ENCODE measurements at regions not wholly inside any gene's neighbourhood (a gene's known extent, or its start where the extent isn't known, plus 50 kb on each side); places are given as distances from the start of the nearest gene placed in this dataset.

DNA sequence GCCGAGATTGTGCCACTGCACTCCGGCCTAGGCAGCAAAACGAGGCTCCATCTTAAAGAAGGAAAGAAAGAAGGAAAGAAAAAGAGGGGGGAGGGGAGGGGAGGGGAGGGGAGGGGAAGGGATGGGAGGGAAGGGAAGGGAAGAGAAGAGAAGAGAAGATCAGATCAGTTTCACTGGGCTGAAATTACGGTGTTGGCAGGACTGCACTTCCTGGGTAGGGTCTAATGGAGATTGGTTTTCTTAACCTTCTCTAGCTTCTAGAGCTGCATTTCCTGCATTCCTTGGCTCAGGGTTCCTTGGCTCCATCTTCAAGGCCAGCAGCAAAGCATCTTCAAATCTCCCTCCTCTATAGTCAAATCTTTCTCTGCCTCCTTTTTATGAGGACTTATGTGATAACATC is 349.1 kb upstream of the CRIM1 start:
- in situ Hi-C loops (cut with MboI) (no loop called here), intact Hi-C loops (cut with micrococcal nuclease; ENCODE audit: unreplicated experiment) (no loop called here)
- 24% methylated on average over 3 of the region's 4 CpGs for WGBS (ENCODE audit: insufficient coverage, insufficient replicate concordance, low lambda C conversion rate, missing lambda C conversion rate)
- TF ChIP-seq MEF2B (IDR thresholded peaks at IDR 0.05; ENCODE audit: partially characterized antibody, poor library complexity, severe bottlenecking) (no peak), KLF5 (IDR thresholded peaks at IDR 0.05; ENCODE audit: partially characterized antibody) (no peak), HDAC2 (IDR thresholded peaks at IDR 0.05) (no peak), GATAD2B (conservative IDR thresholded peaks at IDR 0.05; ENCODE audit: low read depth) (no peak), CBX3 (IDR thresholded peaks at IDR 0.05; ENCODE audit: borderline replicate concordance, low read depth) (no peak), YY1 (IDR thresholded peaks at IDR 0.05; ENCODE audit: low read depth, low read length) (no peak), PAX5 (IDR thresholded peaks at IDR 0.05; ENCODE audit: borderline replicate concordance, low read depth, low read length) (no peak)
- TF ChIP-seq, protein P1, sequence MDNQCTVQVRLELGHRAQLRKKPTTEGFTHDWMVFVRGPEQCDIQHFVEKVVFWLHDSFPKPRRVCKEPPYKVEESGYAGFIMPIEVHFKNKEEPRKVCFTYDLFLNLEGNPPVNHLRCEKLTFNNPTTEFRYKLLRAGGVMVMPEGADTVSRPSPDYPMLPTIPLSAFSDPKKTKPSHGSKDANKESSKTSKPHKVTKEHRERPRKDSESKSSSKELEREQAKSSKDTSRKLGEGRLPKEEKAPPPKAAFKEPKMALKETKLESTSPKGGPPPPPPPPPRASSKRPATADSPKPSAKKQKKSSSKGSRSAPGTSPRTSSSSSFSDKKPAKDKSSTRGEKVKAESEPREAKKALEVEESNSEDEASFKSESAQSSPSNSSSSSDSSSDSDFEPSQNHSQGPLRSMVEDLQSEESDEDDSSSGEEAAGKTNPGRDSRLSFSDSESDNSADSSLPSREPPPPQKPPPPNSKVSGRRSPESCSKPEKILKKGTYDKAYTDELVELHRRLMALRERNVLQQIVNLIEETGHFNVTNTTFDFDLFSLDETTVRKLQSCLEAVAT (IDR thresholded peaks at IDR 0.05), result no peak
- H3K9me3 ChIP-seq (replicated peaks; ENCODE audit: control insufficient read depth, insufficient read depth, low read length), result no peaks in the 10 kb centered on the region
- no peaks in the 10 kb centered on the region for H3K79me2 ChIP-seq (ENCODE audit: control insufficient read depth, insufficient read depth, low read length)
- DNase-seq (ENCODE audit: low read depth, low spot score), result no peak
- no peak overlapping the region for H2AFZ ChIP-seq (ENCODE audit: control insufficient read depth, low read depth, low read length)
- FAIRE-seq, result no peak
- H3K4me3 ChIP-seq, result no peak overlapping the region
- H3K9ac ChIP-seq (ENCODE audit: control insufficient read depth, insufficient read depth, low read length), result no peak overlapping the region
- BruUV-seq (replicated peaks), result no TSS peak
- H3K36me3 ChIP-seq (ENCODE audit: control insufficient read depth in 2 of 2, insufficient read depth in 2 of 2, low read length in 1 of 2), result no peaks in the 10 kb centered on the region
- POLR2A ChIA-PET, result no interaction called here
- SMC1A ChIA-PET (ENCODE audit: uncharacterized antibody, unreplicated experiment), result interaction anchor here (0.7 kb wide), 1 partner anchor 16 kb away, joined by 4 read pairs; no protein-coding TSS in a partner anchor
- H3K27me3 ChIP-seq (replicated peaks in 1 of 2; ENCODE audit: control insufficient read depth in 2 of 2, insufficient read depth in 2 of 2, low read length in 1 of 2), result no peaks in the 10 kb centered on the region
- no peak for ATAC-seq
- H4K20me1 ChIP-seq (ENCODE audit: control insufficient read depth, insufficient read depth), result no peaks in the 10 kb centered on the region
- H3K4me2 ChIP-seq (ENCODE audit: control insufficient read depth, insufficient read depth), result no peak overlapping the region
- H3K27ac ChIP-seq (ENCODE audit: control insufficient read depth, insufficient read depth), result no peak overlapping the region
- no peaks in the 10 kb centered on the region for H3K4me1 ChIP-seq (ENCODE audit: control insufficient read depth, insufficient read depth, low read length)
- RAD21 ChIA-PET (ENCODE audit: unreplicated experiment), result no interaction called here
- CTCF ChIA-PET, result no interaction called here

Measured in GM12878 (cell line).